HG02852 (cell line): ENCODE measurements at regions not wholly inside any gene's neighbourhood (a gene's known extent, or its start where the extent isn't known, plus 50 kb on each side); places are given as distances from the start of the nearest gene placed in this dataset.

Experiments used
- ATAC-seq: cut with Tn5 transposase; IDR thresholded peaks from one replicate; pipeline ENCODE4 v1.9.1; 2021; ENCODE audit warnings: mild to moderate bottlenecking, moderate library complexity; ENCODE audit not compliant: unreplicated experiment

- no peak for ATAC-seq
Observed at GRCh38 chr4:175511861-175512260, 300.2 kb downstream of the GPM6A start.

GRCh38 chr4:175514174-175514573 is 297.9 kb downstream of the GPM6A start:
- ATAC-seq = no peak

- no peak for ATAC-seq
Observed at GRCh38 chr4:175530655-175531054, 281.4 kb downstream of the GPM6A start.

- no peak for ATAC-seq
Observed at GRCh38 chr4:175531405-175532091, 280.5 kb downstream of the GPM6A start.

GRCh38 chr4:175536852-175537453 is 275.1 kb downstream of the GPM6A start:
- ATAC-seq = peak; percentile 76

- no peak for ATAC-seq
Observed at GRCh38 chr4:175539498-175539897, 272.6 kb downstream of the GPM6A start.

- ATAC-seq = no peak
Observed at GRCh38 chr4:175540151-175540550, 271.9 kb downstream of the GPM6A start.

GRCh38 chr4:175540732-175541131 is 271.3 kb downstream of the GPM6A start:
- ATAC-seq = no peak

- ATAC-seq = no peak
Observed at GRCh38 chr4:175542786-175543185, 269.3 kb downstream of the GPM6A start.

- no peak for ATAC-seq
Observed at GRCh38 chr4:175559126-175559525, 252.9 kb downstream of the GPM6A start.

GRCh38 chr4:175559526-175559925 is 252.5 kb downstream of the GPM6A start:
- no peak for ATAC-seq

- no peak for ATAC-seq
Observed at GRCh38 chr4:175560604-175561003, 251.5 kb downstream of the GPM6A start.

- no peak for ATAC-seq
Observed at GRCh38 chr4:175561696-175562095, 250.4 kb downstream of the GPM6A start.

- ATAC-seq = no peak
Observed at GRCh38 chr4:175562111-175562510, 250.0 kb downstream of the GPM6A start.

GRCh38 chr4:175562542-175562941 is 249.5 kb downstream of the GPM6A start:
- no peak for ATAC-seq
